GM12892 (cell line): ENCODE measurements at regions not wholly inside any gene's neighbourhood (a gene's known extent, or its start where the extent isn't known, plus 50 kb on each side); places are given as distances from the start of the nearest gene placed in this dataset.

ENCODE experiments used
- DNase-seq: peaks from one replicate; pipeline ENCODE4 v3.0.0; 2011; ENCODE audit not compliant: insufficient read length
- FAIRE-seq: peaks from 2 replicates; lab custom pipeline; 2011; peaks lifted over from hg19 to GRCh38; lab: Jason Lieb, UNC
- POLR2A ChIP-seq: IDR thresholded peaks from 2 replicates; pipeline ENCODE4 v1.6.1; 2011; ENCODE audit warnings: low read depth, low read length, control low read depth
- POLR2AphosphoS5 ChIP-seq: IDR thresholded peaks from 2 replicates; pipeline ENCODE4 v1.6.1; 2011; ENCODE audit warnings: low read depth, low read length, control low read depth
- TAF1 ChIP-seq: IDR thresholded peaks from 2 replicates; pipeline ENCODE4 v1.6.1; 2011; ENCODE audit warnings: low read depth, mild to moderate bottlenecking, control low read depth, low read length, borderline replicate concordance

GRCh38 chr1:76010802-76011201 lies 63.7 kb upstream of the ST6GALNAC3 start:
- TF ChIP-seq TAF1 (no peak), POLR2A (no peak), POLR2AphosphoS5 (no peak)
- FAIRE-seq (no peak), DNase-seq (no peak)

GRCh38 chr1:76012341-76013205 lies 62.0 kb upstream of the ST6GALNAC3 start:
- FAIRE-seq (no peak), DNase-seq (no peak)
- no peak for TF ChIP-seq TAF1
- no peak for TF ChIP-seq POLR2A
- no peak for TF ChIP-seq POLR2AphosphoS5

GRCh38 chr1:76013206-76013581 lies 61.4 kb upstream of the ST6GALNAC3 start:
- DNase-seq: no peak
- FAIRE-seq: no peak
- no peak for TF ChIP-seq TAF1
- TF ChIP-seq POLR2AphosphoS5: no peak
- TF ChIP-seq POLR2A: no peak

GRCh38 chr1:76015478-76016103 lies 59.0 kb upstream of the ST6GALNAC3 start:
- FAIRE-seq: no peak
- TF ChIP-seq TAF1 (no peak), POLR2AphosphoS5 (no peak)
- DNase-seq: no peak

GRCh38 chr1:76018045-76018444 lies 56.5 kb upstream of the ST6GALNAC3 start:
- DNase-seq (no peak), FAIRE-seq (no peak)
- TF ChIP-seq POLR2AphosphoS5: no peak
- TF ChIP-seq POLR2A: no peak
- no peak for TF ChIP-seq TAF1

GRCh38 chr1:76021846-76022245 lies 52.7 kb upstream of the ST6GALNAC3 start:
- no peak for TF ChIP-seq POLR2AphosphoS5
- no peak for TF ChIP-seq TAF1
- TF ChIP-seq POLR2A: no peak
- DNase-seq: no peak
- no peak for FAIRE-seq

- no peak for DNase-seq
- TF ChIP-seq POLR2A (no peak), TAF1 (no peak), POLR2AphosphoS5 (no peak)
These were observed 50.7 kb upstream of the ST6GALNAC3 start for GRCh38 chr1:76023669-76024435.

More at GRCh38 chr1:76023669-76024435, 50.7 kb upstream of the ST6GALNAC3 start:
- FAIRE-seq: peak; percentile 14
